ENCODE measurements at regions not wholly inside any gene's neighbourhood (a gene's known extent, or its start where the extent isn't known, plus 50 kb on each side); places are given as distances from the start of the nearest gene placed in this dataset.

- TF ChIP-seq CTCF (conservative IDR thresholded peaks at IDR 0.05) (no peak), EZH2 (IDR thresholded peaks at IDR 0.05; ENCODE audit: low read depth) (no peak)
Observed at GRCh38 chr12:112591488-112591887, 172.7 kb downstream of the PTPN11 start.

Measured in PC-9 (cell line).